HG03196 (cell line): ENCODE measurements at regions not wholly inside any gene's neighbourhood (a gene's known extent, or its start where the extent isn't known, plus 50 kb on each side); places are given as distances from the start of the nearest gene placed in this dataset.

Experiments
- ATAC-seq: cut with Tn5 transposase; IDR thresholded peaks from one replicate; pipeline ENCODE4 v1.9.1; 2021; ENCODE audit not compliant: unreplicated experiment

GRCh38 chr20:24791953-24792352 lies 157.1 kb upstream of the CST7 start:
- ATAC-seq, result no peak

- ATAC-seq, result no peak
These were observed 156.2 kb upstream of the CST7 start for GRCh38 chr20:24792641-24793495.

GRCh38 chr20:24795436-24795835 lies 153.6 kb upstream of the CST7 start:
- ATAC-seq, result no peak

- ATAC-seq, result no peak
These were observed 152.8 kb upstream of the CST7 start for GRCh38 chr20:24796236-24796635.

GRCh38 chr20:24797113-24797512 lies 152.0 kb upstream of the CST7 start:
- ATAC-seq, result no peak

GRCh38 chr20:24797745-24798655 lies 151.1 kb upstream of the CST7 start:
- no peak for ATAC-seq

- no peak for ATAC-seq
These were observed 150.0 kb upstream of the CST7 start for GRCh38 chr20:24798930-24799705.

GRCh38 chr20:24799971-24800580 lies 149.0 kb upstream of the CST7 start:
- ATAC-seq, result no peak

GRCh38 chr20:24802286-24802820 lies 146.7 kb upstream of the CST7 start:
- no peak for ATAC-seq

- ATAC-seq, result no peak
These were observed 144.4 kb upstream of the CST7 start for GRCh38 chr20:24804481-24805206.

GRCh38 chr20:24805456-24806238 lies 143.4 kb upstream of the CST7 start:
- no peak for ATAC-seq

GRCh38 chr20:24806705-24807676 lies 142.1 kb upstream of the CST7 start:
- ATAC-seq, result no peak

GRCh38 chr20:24808616-24809015 lies 140.5 kb upstream of the CST7 start:
- ATAC-seq, result no peak

GRCh38 chr20:24809606-24810005 lies 139.5 kb upstream of the CST7 start:
- no peak for ATAC-seq

- ATAC-seq, result no peak
These were observed 138.2 kb upstream of the CST7 start for GRCh38 chr20:24810676-24811407.

GRCh38 chr20:24812373-24812772 lies 136.7 kb upstream of the CST7 start:
- no peak for ATAC-seq

GRCh38 chr20:24813080-24813479 lies 136.0 kb upstream of the CST7 start:
- no peak for ATAC-seq
